ENCODE measurements at regions not wholly inside any gene's neighbourhood (a gene's known extent, or its start where the extent isn't known, plus 50 kb on each side); places are given as distances from the start of the nearest gene placed in this dataset.

DNA sequence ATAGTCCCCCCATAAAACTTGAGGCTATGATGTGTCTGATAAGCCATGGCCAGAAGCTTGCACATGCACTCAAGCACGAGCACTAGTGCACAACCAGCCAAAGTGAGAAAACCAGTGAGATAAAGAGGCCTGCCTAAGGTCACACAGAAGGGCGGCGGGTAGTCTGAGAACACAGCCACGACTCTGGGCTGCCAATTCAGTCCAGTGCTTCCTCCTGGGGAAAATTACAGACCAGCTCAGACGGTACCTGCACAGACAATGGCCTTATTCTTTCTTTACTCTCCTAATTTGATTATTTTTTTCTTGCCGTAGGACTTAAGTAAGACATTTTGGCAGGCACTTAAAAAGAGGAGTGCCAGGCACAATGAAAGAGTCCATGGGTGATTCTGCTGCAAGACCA lies 533.2 kb upstream of the FAT1 start:
- H3K56ac ChIP-seq (replicated peaks; ENCODE audit: insufficient read length, low read depth, low read length): no peak overlapping the region
- H3K36me3 ChIP-seq (ENCODE audit: control insufficient read depth in 2 of 4, insufficient read depth in 4 of 4, low read length in 3 of 4): no peaks in the 10 kb centered on the region
- H2AK5ac ChIP-seq (ENCODE audit: low read depth, low read length): no peak overlapping the region
- no peak overlapping the region for H2BK12ac ChIP-seq (ENCODE audit: low read depth, low read length)
- H3K79me2 ChIP-seq (ENCODE audit: control insufficient read depth in 1 of 2, insufficient read depth in 2 of 2, low read length in 2 of 2): no peaks in the 10 kb centered on the region
- ChIA-PET CTCF (ENCODE audit: partially characterized antibody) (no interaction called here), POLR2A (ENCODE audit: partially characterized antibody) (no interaction called here)
- no peak overlapping the region for H3K18ac ChIP-seq (ENCODE audit: extremely low read depth, low read length)
- peaks cover 0 to 2% (median 1%) of the 10 kb centered on the region in 4 experiments; a peak in 4 of 7 replicates for H3K4me1 ChIP-seq (replicated peaks in 1 of 4; ENCODE audit: control insufficient read depth in 3 of 4, insufficient read depth in 4 of 4, low read length in 3 of 4)
- no peak overlapping the region for H4K91ac ChIP-seq (replicated peaks; ENCODE audit: insufficient read length, low read length)
- WGBS, 2 experiments (ENCODE audit: extremely low coverage in 1 of 2, insufficient coverage in 1 of 2, insufficient read length in 1 of 2, insufficient replicate concordance in 2 of 2, low coverage in 1 of 2, low lambda C conversion rate in 2 of 2, missing lambda C conversion rate in 1 of 2): 92% methylated on average over 6 of the region's 6 CpGs; no CpG with 5 or more reads in 1 of the 2 experiments
- H3K79me1 ChIP-seq (ENCODE audit: low read depth, low read length): no peaks in the 10 kb centered on the region
- no peak for FAIRE-seq
- H3K27ac ChIP-seq (ENCODE audit: low read depth, low read length): no peak overlapping the region
- H2BK120ac ChIP-seq (replicated peaks; ENCODE audit: low read depth, low read length): no peak overlapping the region
- H3K4me3 ChIP-seq (ENCODE audit: extremely low read depth in 1 of 4, insufficient read depth in 2 of 4, low read depth in 3 of 4, low read length in 4 of 4): no peak overlapping the region
- no peak overlapping the region for H3K4ac ChIP-seq (replicated peaks; ENCODE audit: insufficient read length, low read depth, low read length)
- no peak overlapping the region for H3K9ac ChIP-seq (replicated peaks in 1 of 4; ENCODE audit: extremely low read depth in 1 of 4, low read depth in 3 of 4, low read length in 3 of 4)
- no peak overlapping the region for H4K5ac ChIP-seq (ENCODE audit: insufficient read length, low read depth, low read length)
- DNase-seq (ENCODE audit: low read depth in 1 of 2, low spot score in 2 of 2): no peak
- no peak overlapping the region for H2BK5ac ChIP-seq (ENCODE audit: low read depth, low read length)
- H3K23me2 ChIP-seq (ENCODE audit: low read depth, low read length): no peaks in the 10 kb centered on the region
- H3K14ac ChIP-seq (ENCODE audit: insufficient read length): no peak overlapping the region
- H4K8ac ChIP-seq (ENCODE audit: extremely low read depth, insufficient read depth, low read length): no peak overlapping the region
- H3K23ac ChIP-seq (ENCODE audit: insufficient read length): no peak overlapping the region
- H4K20me1 ChIP-seq (replicated peaks in 1 of 2; ENCODE audit: control insufficient read depth in 1 of 2, insufficient read depth in 2 of 2, low read length in 2 of 2): no peaks in the 10 kb centered on the region
- no peak overlapping the region for H2AFZ ChIP-seq (ENCODE audit: low read length)
- H3K4me2 ChIP-seq (ENCODE audit: insufficient read depth in 1 of 2, low read depth in 2 of 2, low read length in 2 of 2): no peak overlapping the region
- no peak overlapping the region for H2BK15ac ChIP-seq (ENCODE audit: low read length)
- H2BK20ac ChIP-seq (ENCODE audit: low read length): no peak overlapping the region
- no peaks in the 10 kb centered on the region for H3K9me3 ChIP-seq (ENCODE audit: insufficient read depth in 2 of 2, low read depth in 1 of 2, low read length in 1 of 2)
- no peaks in the 10 kb centered on the region for H3K27me3 ChIP-seq (replicated peaks in 1 of 4; ENCODE audit: control insufficient read depth in 3 of 4, extremely low read depth in 1 of 4, insufficient read depth in 3 of 4, low read length in 3 of 4)
- TF ChIP-seq CHD1 (IDR thresholded peaks at IDR 0.05; ENCODE audit: low read depth, low read length) (no peak), CBX5 (IDR thresholded peaks at IDR 0.05; ENCODE audit: low read depth, low read length) (no peak), CBX8 (IDR thresholded peaks at IDR 0.05; ENCODE audit: borderline replicate concordance, low read depth, low read length) (no peak), BRCA1 (IDR thresholded peaks at IDR 0.05; ENCODE audit: low read depth, low read length) (no peak), SP2 (IDR thresholded peaks at IDR 0.05; ENCODE audit: low read length) (no peak), RFX5 (IDR thresholded peaks at IDR 0.05; ENCODE audit: borderline replicate concordance, low read depth, low read length) (no peak), HDAC6 (IDR thresholded peaks at IDR 0.05; ENCODE audit: low read depth, low read length) (no peak), SIN3A (conservative IDR thresholded peaks at IDR 0.05 in 1 of 2, IDR thresholded peaks at IDR 0.05 in 1 of 2; ENCODE audit: low read depth in 1 of 2, low read length in 2 of 2) (no peak), EP300 (IDR thresholded peaks at IDR 0.05; ENCODE audit: borderline replicate concordance in 1 of 2, low read depth in 2 of 2, low read length in 2 of 2) (no peak), KDM1A (IDR thresholded peaks at IDR 0.05; ENCODE audit: borderline replicate concordance, low read length) (no peak), SRF (IDR thresholded peaks at IDR 0.05; ENCODE audit: low read depth, low read length) (no peak)
- TF ChIP-seq, protein P1, sequence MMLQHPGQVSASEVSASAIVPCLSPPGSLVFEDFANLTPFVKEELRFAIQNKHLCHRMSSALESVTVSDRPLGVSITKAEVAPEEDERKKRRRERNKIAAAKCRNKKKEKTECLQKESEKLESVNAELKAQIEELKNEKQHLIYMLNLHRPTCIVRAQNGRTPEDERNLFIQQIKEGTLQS (IDR thresholded peaks at IDR 0.05; ENCODE audit: insufficient read depth, low read depth, low read length): no peak

Measured in H1 (cell line).